IPS-15b (cell line): ENCODE measurements at regions not wholly inside any gene's neighbourhood (a gene's known extent, or its start where the extent isn't known, plus 50 kb on each side); places are given as distances from the start of the nearest gene placed in this dataset.
"Not testable (repeated sequence)": the region's sequence is repeated elsewhere in the genome, so short reads cannot be mapped to it uniquely, and the experiment has no call there.

Experiments used
- H3K27me3 ChIP-seq: one replicate; pipeline ENCODE4 v1.6.1; 2013; ENCODE audit warnings: low read length; ENCODE audit not compliant: control insufficient read depth, insufficient read depth
- H3K36me3 ChIP-seq: one replicate; pipeline ENCODE4 v1.6.1; 2013; ENCODE audit warnings: low read length; ENCODE audit not compliant: control insufficient read depth, insufficient read depth
- H3K4me1 ChIP-seq: one replicate; pipeline ENCODE4 v1.6.1; 2013; ENCODE audit warnings: mild to moderate bottlenecking, low read length; ENCODE audit not compliant: control insufficient read depth, insufficient read depth
- H3K4me3 ChIP-seq: one replicate; pipeline ENCODE4 v1.5.1; 2013; ENCODE audit warnings: low read depth, low read length
- H3K9ac ChIP-seq: one replicate; pipeline ENCODE4 v1.6.1; 2013; ENCODE audit warnings: low read depth, mild to moderate bottlenecking, low read length
- H3K9me3 ChIP-seq: one replicate; pipeline ENCODE4 v1.6.1; 2013; ENCODE audit warnings: mild to moderate bottlenecking, low read length; ENCODE audit not compliant: control insufficient read depth, insufficient read depth

DNA sequence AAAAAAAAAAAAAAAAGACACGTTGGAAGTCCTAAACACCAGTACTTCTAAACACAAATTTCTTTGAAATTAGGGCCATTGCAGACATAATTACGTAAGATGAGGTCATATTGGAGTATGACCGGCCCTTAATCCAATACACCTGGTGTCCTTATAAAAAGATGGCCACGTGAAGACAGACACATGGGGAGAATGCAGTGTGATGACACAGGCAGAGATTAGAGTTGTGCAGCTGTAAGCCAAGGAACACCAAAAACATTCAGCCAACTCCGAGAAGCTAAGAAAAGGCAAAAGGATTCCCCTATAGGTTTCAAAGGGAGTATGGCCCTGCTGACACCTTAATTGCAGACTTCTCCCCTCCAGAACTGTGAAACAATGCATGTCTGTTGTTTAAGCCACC is 379.0 kb upstream of the PDZRN3 start:
- no peaks in the 10 kb centered on the region for H3K27me3 ChIP-seq

GRCh38 chr3:74001436-74001835 is 376.7 kb upstream of the PDZRN3 start:
- no peaks in the 10 kb centered on the region for H3K36me3 ChIP-seq
- H3K4me3 ChIP-seq: no peak overlapping the region
- no peaks in the 10 kb centered on the region for H3K9me3 ChIP-seq
- no peaks in the 10 kb centered on the region for H3K4me1 ChIP-seq
- H3K9ac ChIP-seq: no peak overlapping the region
- H3K27me3 ChIP-seq: no peaks in the 10 kb centered on the region

More for the DNA sequence above, 379.0 kb upstream of the PDZRN3 start:
- Histone ChIP-seq H3K36me3 (no peaks in the 10 kb centered on the region), H3K9me3 (no peaks in the 10 kb centered on the region), H3K4me1 (no peaks in the 10 kb centered on the region), H3K4me3 (no peak overlapping the region), H3K9ac (peak overlapping the region; percentile 10)

GRCh38 chr3:74000725-74001124 is 376.0 kb upstream of the PDZRN3 start:
- H3K9ac ChIP-seq: no peak overlapping the region
- H3K4me1 ChIP-seq: no peaks in the 10 kb centered on the region
- no peaks in the 10 kb centered on the region for H3K27me3 ChIP-seq
- no peak overlapping the region for H3K4me3 ChIP-seq
- H3K36me3 ChIP-seq: no peaks in the 10 kb centered on the region
- no peaks in the 10 kb centered on the region for H3K9me3 ChIP-seq

- H3K9me3 ChIP-seq: no peaks in the 10 kb centered on the region
- no peaks in the 10 kb centered on the region for H3K36me3 ChIP-seq
- H3K4me1 ChIP-seq: no peaks in the 10 kb centered on the region
- H3K4me3 ChIP-seq: no peak overlapping the region
- no peak overlapping the region for H3K9ac ChIP-seq
- H3K27me3 ChIP-seq: no peaks in the 10 kb centered on the region
Measured at GRCh38 chr3:73999501-73999900, 374.8 kb upstream of the PDZRN3 start.

- not testable (repeated sequence) for H3K4me3 ChIP-seq, H3K4me1 ChIP-seq, H3K9ac ChIP-seq, H3K27me3 ChIP-seq, H3K9me3 ChIP-seq, H3K36me3 ChIP-seq
Measured at GRCh38 chr3:73990691-73991090, 365.9 kb upstream of the PDZRN3 start.

GRCh38 chr3:73966733-73967132 is 342.0 kb upstream of the PDZRN3 start:
- Histone ChIP-seq H3K4me1 (no peaks in the 10 kb centered on the region), H3K9me3 (no peaks in the 10 kb centered on the region), H3K27me3 (no peaks in the 10 kb centered on the region), H3K4me3 (no peak overlapping the region), H3K9ac (no peak overlapping the region), H3K36me3 (no peaks in the 10 kb centered on the region)

- Histone ChIP-seq H3K4me3 (no peak overlapping the region), H3K4me1 (no peaks in the 10 kb centered on the region), H3K27me3 (no peaks in the 10 kb centered on the region), H3K9me3 (no peaks in the 10 kb centered on the region), H3K36me3 (no peaks in the 10 kb centered on the region), H3K9ac (no peak overlapping the region)
Measured at GRCh38 chr3:73964818-73965217, 340.1 kb upstream of the PDZRN3 start.

DNA sequence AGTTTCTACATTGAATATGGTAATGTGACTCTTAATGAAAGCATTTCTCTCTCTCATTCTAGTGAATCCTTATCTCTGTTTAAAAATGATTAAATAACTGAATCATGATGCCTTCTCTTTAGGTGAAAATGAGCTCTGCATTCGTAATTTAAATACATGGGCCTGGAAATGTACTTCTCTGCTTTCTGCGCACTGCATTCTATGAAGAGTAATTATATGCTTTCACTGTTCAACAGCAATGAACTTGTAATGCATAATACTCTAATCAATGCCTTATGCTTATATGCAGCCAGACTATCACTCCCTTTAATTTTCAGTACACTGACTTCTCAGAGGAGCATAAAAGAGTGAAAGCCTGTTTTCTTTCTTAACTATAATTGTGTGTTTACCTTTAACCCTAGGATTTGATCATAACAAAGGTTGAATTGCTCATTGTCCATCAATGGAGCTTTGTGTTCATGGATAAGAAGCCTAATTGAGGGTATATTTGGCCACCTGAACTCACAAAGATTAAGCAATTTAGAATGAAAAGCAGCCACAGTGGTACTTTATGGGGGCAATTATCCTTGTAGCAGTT is 330.8 kb upstream of the PDZRN3 start:
- H3K36me3 ChIP-seq: no peaks in the 10 kb centered on the region
- H3K4me1 ChIP-seq: no peaks in the 10 kb centered on the region
- no peak overlapping the region for H3K9ac ChIP-seq
- no peak overlapping the region for H3K4me3 ChIP-seq
- no peaks in the 10 kb centered on the region for H3K27me3 ChIP-seq
- H3K9me3 ChIP-seq: no peaks in the 10 kb centered on the region

DNA sequence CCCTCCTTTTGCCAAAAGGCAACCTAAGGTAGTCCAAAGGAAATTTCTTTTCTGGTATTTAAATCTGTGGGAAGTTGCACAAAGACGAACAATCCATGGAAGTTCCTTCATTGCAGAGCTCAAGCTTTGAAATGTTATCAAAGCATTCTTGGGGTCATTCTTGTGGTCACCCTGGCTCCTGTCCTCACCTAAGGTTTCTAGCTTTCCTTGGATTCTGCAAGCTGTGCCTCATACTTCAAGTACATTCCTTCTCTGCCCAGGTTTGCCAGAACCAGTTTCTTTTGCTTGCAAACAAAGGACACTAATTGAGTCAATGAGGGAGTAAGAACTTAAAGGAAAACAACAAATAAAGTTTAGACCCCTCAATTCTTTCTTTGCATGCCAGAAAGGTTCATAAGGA is 329.8 kb upstream of the PDZRN3 start:
- Histone ChIP-seq H3K9ac (no peak overlapping the region), H3K36me3 (no peaks in the 10 kb centered on the region), H3K9me3 (no peaks in the 10 kb centered on the region), H3K27me3 (no peaks in the 10 kb centered on the region), H3K4me3 (no peak overlapping the region), H3K4me1 (no peaks in the 10 kb centered on the region)

DNA sequence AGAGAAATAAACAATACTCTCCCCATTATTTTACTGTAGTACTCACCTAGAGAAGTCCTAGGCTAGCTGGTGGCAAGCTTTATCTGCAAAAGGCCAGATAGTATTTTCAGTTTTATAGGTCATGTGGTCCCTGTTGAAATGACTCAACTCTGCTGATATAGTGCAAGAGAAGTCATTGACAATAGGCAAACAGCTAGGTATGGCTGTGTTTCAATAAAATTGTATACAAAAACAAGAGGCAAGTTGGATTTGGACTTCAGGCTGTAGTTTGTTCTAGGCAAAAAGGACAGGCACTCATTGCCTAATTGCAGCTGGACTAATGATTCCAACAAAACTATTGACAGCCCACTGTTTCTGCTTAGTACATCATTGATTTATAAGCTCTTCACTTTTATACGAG is 328.0 kb upstream of the PDZRN3 start:
- H3K9ac ChIP-seq: no peak overlapping the region
- H3K36me3 ChIP-seq: no peaks in the 10 kb centered on the region
- H3K27me3 ChIP-seq: no peaks in the 10 kb centered on the region
- no peaks in the 10 kb centered on the region for H3K4me1 ChIP-seq
- H3K4me3 ChIP-seq: no peak overlapping the region
- H3K9me3 ChIP-seq: no peaks in the 10 kb centered on the region

DNA sequence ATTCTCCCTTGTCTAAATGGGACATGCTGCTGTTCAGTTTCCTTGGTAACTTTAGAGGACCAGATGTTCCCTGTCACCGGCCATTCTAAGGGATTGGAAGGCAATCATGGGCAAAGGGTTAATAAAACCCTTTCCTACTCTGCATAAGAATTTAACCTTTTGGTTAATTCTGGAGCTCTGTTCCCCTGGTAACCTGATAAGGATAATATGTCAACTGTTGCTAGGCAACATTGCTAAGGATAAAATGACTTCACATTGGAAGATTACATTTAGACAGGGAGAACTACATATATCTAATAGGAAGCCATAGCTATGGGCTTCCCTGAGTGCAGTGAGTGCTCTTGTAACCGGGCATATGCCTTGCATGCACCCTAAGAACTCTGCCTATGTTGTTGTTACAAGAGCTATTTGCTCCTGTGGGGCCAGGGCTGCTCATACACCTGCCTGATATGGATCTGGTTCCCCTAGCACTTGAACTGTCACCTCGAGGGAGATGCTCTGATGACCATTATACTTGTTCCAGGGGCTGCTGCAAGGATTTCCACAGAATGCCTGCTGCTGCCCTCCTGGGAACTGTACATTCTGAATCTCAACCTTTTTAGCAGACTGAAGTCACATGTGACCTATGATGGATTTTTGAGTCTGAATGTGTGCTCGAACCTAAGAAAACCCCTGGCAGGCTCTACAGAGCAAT is 326.3 kb upstream of the PDZRN3 start:
- Histone ChIP-seq H3K27me3 (no peaks in the 10 kb centered on the region), H3K9ac (no peak overlapping the region), H3K36me3 (no peaks in the 10 kb centered on the region), H3K4me3 (no peak overlapping the region), H3K4me1 (no peaks in the 10 kb centered on the region), H3K9me3 (no peaks in the 10 kb centered on the region)

DNA sequence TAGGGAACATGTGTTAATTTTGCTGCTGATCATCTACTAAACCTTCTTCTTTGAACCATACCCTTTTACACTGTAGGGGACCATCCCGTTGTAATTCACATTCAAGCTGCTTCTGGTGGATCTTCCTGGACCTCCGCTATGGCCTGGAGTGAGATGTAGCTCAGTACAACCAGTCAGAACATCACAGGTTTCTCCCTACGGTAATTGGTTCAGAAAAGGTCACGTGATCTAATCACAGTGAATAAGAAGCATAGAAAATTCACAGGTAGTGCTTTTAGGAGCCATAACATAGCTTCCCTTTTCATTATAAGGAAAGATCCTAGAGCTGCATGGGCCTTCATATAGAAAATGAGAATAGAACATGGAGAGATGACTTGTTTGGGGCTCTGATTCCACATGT is 320.8 kb upstream of the PDZRN3 start:
- Histone ChIP-seq H3K9me3 (no peaks in the 10 kb centered on the region), H3K36me3 (no peaks in the 10 kb centered on the region), H3K27me3 (no peaks in the 10 kb centered on the region), H3K4me1 (no peaks in the 10 kb centered on the region), H3K9ac (no peak overlapping the region), H3K4me3 (no peak overlapping the region)
